Colonic mucosa (tissue), 4 donors: ENCODE measurements at regions not wholly inside any gene's neighbourhood (a gene's known extent, or its start where the extent isn't known, plus 50 kb on each side); places are given as distances from the start of the nearest gene placed in this dataset.

Source experiments
- DNase-seq: peaks from one replicate; pipeline ENCODE4 v3.0.0-alpha.2; 2020
- H3K27ac ChIP-seq: fragments of 200-600 bp; one replicate; pipeline ENCODE4 v1.8.0; 2021
- H3K27me3 ChIP-seq: fragments of 200-600 bp; one replicate; pipeline ENCODE4 v1.8.0; 2021
- H3K36me3 ChIP-seq: fragments of 200-600 bp; one replicate; pipeline ENCODE4 v1.8.0; 2021
- H3K4me1 ChIP-seq: fragments of 200-600 bp; one replicate; pipeline ENCODE4 v1.8.0; 2021; ENCODE audit warnings: mild to moderate bottlenecking
- H3K4me3 ChIP-seq: fragments of 200-600 bp; one replicate; pipeline ENCODE4 v1.8.0; 2021
- H3K9ac ChIP-seq, 2 donors: one replicate each; pipeline ENCODE4 v1.7.0; 2013; ENCODE audit warnings: control low read depth in 2 of 2, low read depth in 2 of 2, low read length in 2 of 2
- H3K9me3 ChIP-seq: fragments of 200-600 bp; one replicate; pipeline ENCODE4 v1.8.0; 2021
- CTCF ChIP-seq: fragments of 200-600 bp; IDR thresholded peaks from one replicate; pipeline ENCODE4 v1.8.0; 2022; ENCODE audit warnings: antibody characterized with exemption, mild to moderate bottlenecking
- intact Hi-C: fragments of 100-400 bp; cut with DNase I; formaldehyde crosslinking; loops from one replicate; pipeline ENCODE4 v1.14.1; 2022
- donor health status: healthy.
- donor health status: DM: no; HTN: no; CAD: no.
- donor health status: DM: no; HTN: no; CAD: no.

DNA sequence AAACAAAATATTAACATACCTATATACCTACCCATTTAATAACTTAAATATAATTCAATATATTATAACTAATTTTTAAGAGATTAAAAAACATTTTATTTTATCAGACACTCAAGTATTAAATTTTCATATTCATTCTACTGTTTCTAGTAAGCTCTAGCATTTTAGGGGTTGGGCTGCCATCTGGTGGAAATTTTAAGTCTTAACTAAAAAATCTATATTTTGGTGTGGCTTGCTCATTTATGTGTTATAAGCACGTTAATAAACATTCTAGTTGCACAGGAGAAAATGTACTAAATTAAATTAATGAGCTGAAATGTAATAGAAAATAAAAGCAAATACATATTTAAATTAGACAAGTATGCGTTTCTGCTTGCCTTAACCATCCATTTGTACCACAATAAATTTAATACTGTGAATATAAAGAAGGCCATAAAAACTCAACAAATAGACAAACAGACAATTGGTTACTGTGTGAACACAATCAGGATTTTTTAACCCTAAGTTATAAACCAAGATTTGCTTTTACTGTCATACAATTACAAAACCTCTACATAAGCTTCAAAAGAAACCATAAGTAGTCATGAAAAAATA lies 1728.3 kb upstream of the CDH9 start:
- intact Hi-C loops, result no loop called here
- DNase-seq, result no peak

DNA sequence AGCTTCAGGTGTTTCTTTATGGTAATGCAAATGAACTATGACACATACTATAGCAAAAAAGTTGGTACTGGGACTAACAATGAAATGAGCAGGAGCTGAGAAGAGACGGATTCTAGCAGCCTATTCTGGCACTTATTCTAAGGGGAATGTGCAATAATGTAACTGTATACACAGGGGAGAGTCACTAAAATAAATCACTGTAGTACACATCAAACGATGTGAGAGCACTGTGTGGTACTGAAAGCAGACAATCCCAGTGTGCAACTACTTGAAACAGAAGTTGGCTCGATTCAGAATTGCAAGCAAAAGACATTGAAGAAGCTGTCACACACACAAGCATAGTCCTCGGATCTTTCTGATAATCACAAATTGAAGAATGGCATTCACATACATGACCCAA lies 1713.0 kb upstream of the CDH9 start:
- Histone ChIP-seq H3K9ac (no peak overlapping the region), H3K27me3 (no peaks in the 10 kb centered on the region), H3K4me1 (no peaks in the 10 kb centered on the region), H3K36me3 (no peaks in the 10 kb centered on the region), H3K9me3 (no peaks in the 10 kb centered on the region), H3K27ac (no peak overlapping the region), H3K4me3 (no peak overlapping the region)
- intact Hi-C loops, result no loop called here
- DNase-seq, result no peak
- TF ChIP-seq CTCF, result no peak

More for the DNA sequence above, 1728.3 kb upstream of the CDH9 start:
- Histone ChIP-seq H3K9ac (no peak overlapping the region), H3K27me3 (no peaks in the 10 kb centered on the region), H3K36me3 (no peaks in the 10 kb centered on the region), H3K9me3 (no peaks in the 10 kb centered on the region), H3K4me1 (no peaks in the 10 kb centered on the region), H3K27ac (no peak overlapping the region), H3K4me3 (no peak overlapping the region)
- no peak for TF ChIP-seq CTCF

DNA sequence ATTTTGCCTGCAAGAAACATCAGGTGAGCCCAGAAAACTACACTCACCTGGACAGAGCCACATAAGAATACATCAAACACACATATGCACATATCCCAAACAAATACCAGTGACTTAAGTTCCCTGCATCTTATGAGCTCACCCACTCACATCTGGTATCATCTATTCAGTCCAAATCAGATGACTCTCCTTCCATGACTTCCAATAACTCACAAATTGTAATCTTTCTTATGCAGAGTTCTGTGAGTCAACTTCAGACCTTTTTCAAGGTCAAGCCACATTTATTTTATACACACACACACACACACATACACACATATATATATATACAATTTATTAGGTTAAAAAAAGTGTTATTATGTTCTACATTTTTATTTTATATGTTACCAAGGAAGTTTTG lies 1711.9 kb upstream of the CDH9 start:
- Histone ChIP-seq H3K9ac (no peak overlapping the region), H3K27me3 (no peaks in the 10 kb centered on the region), H3K9me3 (no peaks in the 10 kb centered on the region), H3K4me3 (no peak overlapping the region), H3K36me3 (no peaks in the 10 kb centered on the region), H3K4me1 (no peaks in the 10 kb centered on the region), H3K27ac (no peak overlapping the region)
- no peak for DNase-seq
- intact Hi-C loops, result no loop called here
- no peak for TF ChIP-seq CTCF

DNA sequence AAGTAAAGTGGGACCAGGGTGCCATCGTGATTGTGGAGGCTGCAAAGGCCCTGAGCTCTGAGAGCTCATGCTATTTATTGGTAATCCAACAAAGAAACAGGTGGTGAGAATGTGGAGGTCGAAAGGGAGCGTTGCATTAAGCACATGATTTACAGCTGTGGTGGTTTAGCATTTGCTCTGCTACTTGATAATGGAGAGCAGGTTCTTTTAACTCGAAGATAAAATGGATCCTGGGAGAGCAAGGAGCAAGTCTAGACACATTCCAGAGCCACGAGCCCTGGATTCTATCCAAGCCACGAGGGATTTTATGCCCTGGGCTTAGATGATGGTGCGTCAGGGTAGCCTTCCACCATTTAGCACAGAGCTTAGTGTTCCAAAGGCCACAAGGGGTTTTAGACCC lies 1710.1 kb upstream of the CDH9 start:
- H3K9me3 ChIP-seq, result no peaks in the 10 kb centered on the region
- no peak for DNase-seq
- H3K9ac ChIP-seq, result no peak overlapping the region
- no peak overlapping the region for H3K27ac ChIP-seq
- H3K27me3 ChIP-seq, result no peaks in the 10 kb centered on the region
- no peaks in the 10 kb centered on the region for H3K36me3 ChIP-seq
- H3K4me3 ChIP-seq, result no peak overlapping the region
- intact Hi-C loops, result no loop called here
- no peaks in the 10 kb centered on the region for H3K4me1 ChIP-seq
- no peak for TF ChIP-seq CTCF

DNA sequence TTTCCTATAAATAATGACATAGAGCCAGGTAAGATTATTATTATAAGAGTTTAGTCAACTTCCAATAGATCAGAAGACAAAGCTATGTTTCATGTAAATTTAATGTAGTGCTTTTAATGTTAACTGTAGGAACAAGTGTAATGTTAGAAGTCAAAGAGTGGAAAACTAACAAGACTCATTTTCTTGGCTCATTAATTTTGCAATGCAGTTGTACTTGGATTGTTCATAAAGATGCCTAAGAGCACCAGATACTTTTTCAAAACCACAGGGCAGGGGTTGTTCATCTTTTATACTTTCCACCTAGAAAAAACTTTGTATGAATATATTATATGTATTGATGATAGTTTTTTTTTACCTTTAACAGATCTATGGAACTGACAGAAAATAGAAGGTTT lies 1705.3 kb upstream of the CDH9 start:
- Histone ChIP-seq H3K27me3 (no peaks in the 10 kb centered on the region), H3K36me3 (no peaks in the 10 kb centered on the region), H3K4me1 (no peaks in the 10 kb centered on the region), H3K9me3 (no peaks in the 10 kb centered on the region), H3K4me3 (no peak overlapping the region), H3K27ac (no peak overlapping the region), H3K9ac (no peak overlapping the region)
- no peak for TF ChIP-seq CTCF
- intact Hi-C loops, result no loop called here
- DNase-seq, result no peak
